Psoas muscle (tissue), 7 donors: ENCODE measurements at regions not wholly inside any gene's neighbourhood (a gene's known extent, or its start where the extent isn't known, plus 50 kb on each side); places are given as distances from the start of the nearest gene placed in this dataset.

Experiments
- ATAC-seq, 4 donors: fragments of 200-7000 bp; cut with Tn5 transposase; one replicate each; pipeline ENCODE4 v1.9.1; 2020; ENCODE audit warnings: moderate library complexity in 3 of 4, mild to moderate bottlenecking in 2 of 4
- DNase-seq, 2 donors: peaks; one replicate each; pipeline ENCODE4 v3.0.0-alpha.2; 2020
- H3K27ac ChIP-seq: fragments of 200-600 bp; one replicate; pipeline ENCODE4 v1.8.0; 2022
- H3K27me3 ChIP-seq, 3 donors: fragments of 200-600 bp in 1 of 3; one replicate each; pipeline versions ENCODE4 v1.6.1 to v1.8.0; 2013 to 2022; ENCODE audit warnings: low read length in 2 of 3, mild to moderate bottlenecking in 2 of 3, moderate library complexity in 1 of 3; ENCODE audit not compliant: insufficient read depth in 3 of 3
- H3K36me3 ChIP-seq, 2 donors: fragments of 200-600 bp in 1 of 2; one replicate each; pipeline versions ENCODE4 v1.6.1 to v1.8.0; 2013 to 2022; ENCODE audit warnings: low read depth in 1 of 2, mild to moderate bottlenecking in 1 of 2, moderate library complexity in 1 of 2; ENCODE audit not compliant: insufficient read depth in 1 of 2
- H3K4me1 ChIP-seq: fragments of 200-600 bp; one replicate; pipeline ENCODE4 v1.8.0; 2022
- H3K4me3 ChIP-seq: fragments of 200-600 bp; one replicate; pipeline ENCODE4 v1.8.0; 2022; ENCODE audit warnings: mild to moderate bottlenecking
- H3K9me3 ChIP-seq: fragments of 200-600 bp; one replicate; pipeline ENCODE4 v1.8.0; 2022
- WGBS, 3 donors: extraction: QIAGEN DNeasy Blood & Tissue Kit; methylation state at CpG; one replicate each; pipeline versions ENCODE4 v1.1.6 to v1.1.7; 2013; 5-methylcytosine and 5-hydroxymethylcytosine counted together
- intact Hi-C, 2 donors: fragments of 100-400 bp; cut with DNase I; formaldehyde crosslinking; loops; one replicate each; pipeline versions ENCODE4 v1.11.0 to v1.14.2; 2022
- TF ChIP-seq, protein P1 (sequence below): fragments of 200-600 bp; IDR thresholded peaks from one replicate; pipeline ENCODE4 v1.8.0; 2022; ENCODE audit warnings: antibody characterized with exemption
- donor health status: healthy with polysubstance abuse.
- donor health status: DM: no; HTN: no; CAD: no; lungs with moderate emphysema.
- donor health status: Bipolar disorder and iron deficiency.
- donor health status: healthy.
- donor health status: DM: yes; HTN: yes; CAD: no.
- donor health status: DM: no; HTN: no; CAD: no.
- donor health status: DM: yes; HTN: yes; CAD: no.

GRCh38 chr4:180525523-180526077, 1717.6 kb upstream of the TENM3 start:
- ATAC-seq (no peak), DNase-seq (no peak)
- intact Hi-C loops, result no loop called here
- H3K27me3 ChIP-seq, result no peaks in the 10 kb centered on the region
- H3K27ac ChIP-seq, result no peak overlapping the region
- H3K4me1 ChIP-seq, result no peaks in the 10 kb centered on the region
- H3K9me3 ChIP-seq, result no peaks in the 10 kb centered on the region
- TF ChIP-seq, protein P1, sequence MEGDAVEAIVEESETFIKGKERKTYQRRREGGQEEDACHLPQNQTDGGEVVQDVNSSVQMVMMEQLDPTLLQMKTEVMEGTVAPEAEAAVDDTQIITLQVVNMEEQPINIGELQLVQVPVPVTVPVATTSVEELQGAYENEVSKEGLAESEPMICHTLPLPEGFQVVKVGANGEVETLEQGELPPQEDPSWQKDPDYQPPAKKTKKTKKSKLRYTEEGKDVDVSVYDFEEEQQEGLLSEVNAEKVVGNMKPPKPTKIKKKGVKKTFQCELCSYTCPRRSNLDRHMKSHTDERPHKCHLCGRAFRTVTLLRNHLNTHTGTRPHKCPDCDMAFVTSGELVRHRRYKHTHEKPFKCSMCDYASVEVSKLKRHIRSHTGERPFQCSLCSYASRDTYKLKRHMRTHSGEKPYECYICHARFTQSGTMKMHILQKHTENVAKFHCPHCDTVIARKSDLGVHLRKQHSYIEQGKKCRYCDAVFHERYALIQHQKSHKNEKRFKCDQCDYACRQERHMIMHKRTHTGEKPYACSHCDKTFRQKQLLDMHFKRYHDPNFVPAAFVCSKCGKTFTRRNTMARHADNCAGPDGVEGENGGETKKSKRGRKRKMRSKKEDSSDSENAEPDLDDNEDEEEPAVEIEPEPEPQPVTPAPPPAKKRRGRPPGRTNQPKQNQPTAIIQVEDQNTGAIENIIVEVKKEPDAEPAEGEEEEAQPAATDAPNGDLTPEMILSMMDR, result no peak
- no peaks in the 10 kb centered on the region for H3K36me3 ChIP-seq
- no peak overlapping the region for H3K4me3 ChIP-seq
- 83 to 86% (median 83%) methylated on average over 4 of the region's 4 CpGs for WGBS, 3 donors

DNA sequence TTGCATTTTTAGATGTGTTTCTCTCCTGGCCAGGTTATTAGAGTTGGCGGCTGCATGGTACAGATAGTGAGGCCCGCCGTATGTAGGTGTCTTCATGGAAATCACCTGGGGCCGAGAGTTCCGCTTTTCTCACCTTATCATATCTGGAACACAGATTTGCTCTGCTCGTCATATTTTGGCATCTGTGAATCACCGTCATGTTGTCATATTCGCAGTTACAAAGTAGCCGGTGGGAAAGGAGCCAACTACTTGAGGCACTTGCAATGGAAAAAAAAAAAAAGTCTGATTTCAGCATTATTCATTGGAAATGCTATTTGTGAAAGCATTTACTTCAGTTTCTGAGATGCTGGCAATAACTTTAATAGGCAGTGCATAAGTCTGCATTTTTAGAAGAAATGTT, 1715.2 kb upstream of the TENM3 start:
- Histone ChIP-seq H3K4me1 (no peaks in the 10 kb centered on the region), H3K4me3 (no peak overlapping the region), H3K36me3 (no peaks in the 10 kb centered on the region), H3K27me3 (no peaks in the 10 kb centered on the region), H3K27ac (no peak overlapping the region), H3K9me3 (no peaks in the 10 kb centered on the region)
- DNase-seq (no peak), ATAC-seq (no peak)
- WGBS, 3 donors, result 90 to 92% (median 92%) methylated on average over 9 of the region's 9 CpGs
- intact Hi-C loops, result no loop called here
- TF ChIP-seq, protein P1, result no peak

GRCh38 chr4:180530787-180531186, 1712.4 kb upstream of the TENM3 start:
- ATAC-seq (no peak), DNase-seq (no peak)
- TF ChIP-seq, protein P1, result no peak
- Histone ChIP-seq H3K4me3 (no peak overlapping the region), H3K27ac (no peak overlapping the region), H3K4me1 (no peaks in the 10 kb centered on the region), H3K9me3 (no peaks in the 10 kb centered on the region), H3K27me3 (no peaks in the 10 kb centered on the region), H3K36me3 (no peaks in the 10 kb centered on the region)
- intact Hi-C loops, result no loop called here

- Histone ChIP-seq H3K4me3 (no peak overlapping the region), H3K36me3 (no peaks in the 10 kb centered on the region), H3K9me3 (no peaks in the 10 kb centered on the region), H3K27ac (no peak overlapping the region), H3K4me1 (no peaks in the 10 kb centered on the region), H3K27me3 (no peaks in the 10 kb centered on the region)
- intact Hi-C loops, result no loop called here
- WGBS, 3 donors, result 74 to 80% (median 74%) methylated on average over 9 of the region's 9 CpGs
- TF ChIP-seq, protein P1, result no peak
- DNase-seq (no peak), ATAC-seq (no peak)
Observed at GRCh38 chr4:180532691-180533090, 1710.5 kb upstream of the TENM3 start.

- Histone ChIP-seq H3K4me1 (no peaks in the 10 kb centered on the region), H3K9me3 (no peaks in the 10 kb centered on the region), H3K4me3 (no peak overlapping the region), H3K27ac (no peak overlapping the region), H3K36me3 (no peaks in the 10 kb centered on the region), H3K27me3 (no peaks in the 10 kb centered on the region)
- ATAC-seq (no peak), DNase-seq (no peak)
- TF ChIP-seq, protein P1, result no peak
- WGBS, 3 donors, result 37 to 48% (median 39%) methylated on average over 8 of the region's 8 CpGs
- intact Hi-C loops, result no loop called here
Observed at GRCh38 chr4:180538384-180539057, 1704.7 kb upstream of the TENM3 start.
